Hepatocyte (in vitro differentiated cells): ENCODE measurements at regions not wholly inside any gene's neighbourhood (a gene's known extent, or its start where the extent isn't known, plus 50 kb on each side); places are given as distances from the start of the nearest gene placed in this dataset.

ENCODE experiments used
- EZH2 ChIP-seq: fragments of 200-600 bp; sonication (generic); IDR thresholded peaks from 2 replicates; pipeline ENCODE4 v1.6.1; 2016; ENCODE audit warnings: antibody characterized with exemption, mild to moderate bottlenecking, borderline replicate concordance
- TF ChIP-seq, protein P1 (sequence below): fragments of 200-600 bp; sonication (generic); IDR thresholded peaks from 2 replicates; pipeline ENCODE4 v1.5.1; 2016; ENCODE audit warnings: antibody characterized with exemption, mild to moderate bottlenecking; ENCODE audit not compliant: poor library complexity

DNA sequence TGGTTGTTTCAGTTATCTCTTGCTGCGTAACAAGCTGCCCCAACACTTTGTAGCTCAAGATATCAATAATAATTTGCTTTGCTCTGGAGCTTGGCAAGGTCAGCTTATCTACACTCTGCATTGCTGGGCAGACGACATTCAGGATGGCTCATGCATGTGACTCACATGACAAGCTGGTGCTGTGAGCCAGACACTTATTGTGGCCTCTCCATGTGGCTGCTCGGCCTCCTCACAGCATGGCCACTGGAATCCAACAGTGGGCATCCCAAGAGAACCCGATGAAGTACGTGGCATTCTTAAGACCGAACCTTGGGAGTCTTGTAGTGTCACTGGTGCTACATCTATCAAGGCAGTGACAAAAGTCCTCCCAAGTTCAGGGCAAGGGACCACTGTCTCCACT, 94.2 kb upstream of the MVB12B start:
- TF ChIP-seq, protein P1, sequence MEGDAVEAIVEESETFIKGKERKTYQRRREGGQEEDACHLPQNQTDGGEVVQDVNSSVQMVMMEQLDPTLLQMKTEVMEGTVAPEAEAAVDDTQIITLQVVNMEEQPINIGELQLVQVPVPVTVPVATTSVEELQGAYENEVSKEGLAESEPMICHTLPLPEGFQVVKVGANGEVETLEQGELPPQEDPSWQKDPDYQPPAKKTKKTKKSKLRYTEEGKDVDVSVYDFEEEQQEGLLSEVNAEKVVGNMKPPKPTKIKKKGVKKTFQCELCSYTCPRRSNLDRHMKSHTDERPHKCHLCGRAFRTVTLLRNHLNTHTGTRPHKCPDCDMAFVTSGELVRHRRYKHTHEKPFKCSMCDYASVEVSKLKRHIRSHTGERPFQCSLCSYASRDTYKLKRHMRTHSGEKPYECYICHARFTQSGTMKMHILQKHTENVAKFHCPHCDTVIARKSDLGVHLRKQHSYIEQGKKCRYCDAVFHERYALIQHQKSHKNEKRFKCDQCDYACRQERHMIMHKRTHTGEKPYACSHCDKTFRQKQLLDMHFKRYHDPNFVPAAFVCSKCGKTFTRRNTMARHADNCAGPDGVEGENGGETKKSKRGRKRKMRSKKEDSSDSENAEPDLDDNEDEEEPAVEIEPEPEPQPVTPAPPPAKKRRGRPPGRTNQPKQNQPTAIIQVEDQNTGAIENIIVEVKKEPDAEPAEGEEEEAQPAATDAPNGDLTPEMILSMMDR = no peak
- no peak for TF ChIP-seq EZH2
